ENCODE measurements at regions not wholly inside any gene's neighbourhood (a gene's known extent, or its start where the extent isn't known, plus 50 kb on each side); places are given as distances from the start of the nearest gene placed in this dataset.

DNA sequence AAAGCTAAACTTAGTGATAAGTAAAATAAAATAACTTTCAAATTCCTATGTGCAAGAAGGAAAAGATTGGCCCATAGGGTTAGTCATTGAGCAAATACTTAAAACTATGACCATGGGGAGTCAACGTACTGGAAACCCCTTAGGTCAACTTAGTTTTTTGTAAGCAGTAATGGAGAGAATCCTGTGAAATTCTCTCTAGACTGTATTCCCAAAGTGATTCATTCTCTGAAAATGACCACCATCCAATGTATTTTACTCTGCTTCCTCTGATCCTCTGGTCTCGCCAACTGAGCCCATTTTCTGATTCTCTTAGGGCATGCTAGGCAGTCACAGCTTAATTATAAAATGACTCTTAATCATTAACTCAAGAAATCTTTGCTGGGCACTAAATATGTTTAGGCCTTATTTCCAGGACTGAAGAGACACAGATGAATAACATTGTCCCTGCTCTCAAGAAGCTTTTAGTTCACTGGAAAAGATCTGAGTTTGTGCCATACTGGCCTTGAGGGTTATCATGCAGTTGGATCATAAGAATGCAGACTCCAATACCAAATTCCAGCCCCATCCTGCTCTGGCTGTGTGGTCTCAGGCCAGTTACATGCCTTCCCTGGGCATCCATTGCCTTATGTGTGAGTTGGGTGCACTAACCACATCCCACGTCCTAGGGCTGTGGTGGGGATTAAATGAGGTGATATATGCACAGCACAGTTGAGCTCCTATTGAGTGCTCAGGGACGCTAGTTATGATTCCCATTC, 732.4 kb downstream of the AACS start:
- DNase-seq (ENCODE audit: low read depth in 4 of 6, low spot score in 6 of 6), result no peak
- no peak overlapping the region for H3K4me3 ChIP-seq (ENCODE audit: low read depth, low read length)
- H3K27ac ChIP-seq (ENCODE audit: low read depth, low read length), result no peak overlapping the region
- 92% methylated on average over 2 of the region's 4 CpGs for WGBS (ENCODE audit: insufficient coverage)
- no peaks in the 10 kb centered on the region for H3K36me3 ChIP-seq (ENCODE audit: control insufficient read depth, insufficient read depth, low read length)
- H3K27me3 ChIP-seq (ENCODE audit: control insufficient read depth, insufficient read depth, low read length), result no peaks in the 10 kb centered on the region
- no peaks in the 10 kb centered on the region for H3K9me3 ChIP-seq (ENCODE audit: control insufficient read depth, insufficient read depth, low read length)
- no peaks in the 10 kb centered on the region for H3K4me1 ChIP-seq (ENCODE audit: control insufficient read depth, insufficient read depth, low read length)

- Histone ChIP-seq H3K27ac (ENCODE audit: low read depth, low read length) (no peak overlapping the region), H3K27me3 (ENCODE audit: control insufficient read depth, insufficient read depth, low read length) (no peaks in the 10 kb centered on the region), H3K4me3 (ENCODE audit: low read depth, low read length) (no peak overlapping the region), H3K9me3 (ENCODE audit: control insufficient read depth, insufficient read depth, low read length) (no peaks in the 10 kb centered on the region), H3K36me3 (ENCODE audit: control insufficient read depth, insufficient read depth, low read length) (no peaks in the 10 kb centered on the region), H3K4me1 (ENCODE audit: control insufficient read depth, insufficient read depth, low read length) (no peaks in the 10 kb centered on the region)
- no peak for DNase-seq (ENCODE audit: low read depth in 4 of 6, low spot score in 6 of 6)
- WGBS (ENCODE audit: insufficient coverage), result 94% methylated on average over 7 of the region's 7 CpGs
These were observed 739.4 kb downstream of the AACS start for GRCh38 chr12:125804660-125805059.

DNA sequence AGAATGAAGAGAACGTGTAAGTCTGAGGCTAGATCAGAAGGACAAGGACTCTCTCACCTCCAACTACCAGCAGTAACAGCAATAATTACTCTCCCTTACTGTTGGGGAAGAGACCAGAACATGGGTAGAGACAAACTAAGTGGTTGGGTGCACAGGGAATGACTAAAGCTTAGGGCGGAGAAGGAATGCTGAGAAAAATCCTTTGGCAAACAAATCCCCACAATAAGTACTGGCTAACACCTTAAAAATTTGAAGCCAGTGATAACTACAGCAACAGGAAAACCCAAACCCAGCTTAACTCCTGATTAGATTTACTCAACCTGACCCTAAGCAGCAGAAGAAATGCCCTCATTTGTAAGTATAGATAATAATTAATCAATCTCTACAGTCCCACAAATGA, 759.0 kb downstream of the AACS start:
- no peaks in the 10 kb centered on the region for H3K36me3 ChIP-seq (ENCODE audit: control insufficient read depth, insufficient read depth, low read length)
- WGBS (ENCODE audit: insufficient coverage), result no CpG with 5 or more reads among the region's 2 CpGs
- DNase-seq (ENCODE audit: low read depth in 4 of 6, low spot score in 6 of 6), result no peak

GRCh38 chr12:125835852-125836251, 770.6 kb downstream of the AACS start:
- H3K9me3 ChIP-seq (ENCODE audit: control insufficient read depth, insufficient read depth, low read length), result no peaks in the 10 kb centered on the region
- H3K4me1 ChIP-seq (ENCODE audit: control insufficient read depth, insufficient read depth, low read length), result no peaks in the 10 kb centered on the region
- H3K4me3 ChIP-seq (ENCODE audit: low read depth, low read length), result no peak overlapping the region
- no peaks in the 10 kb centered on the region for H3K27me3 ChIP-seq (ENCODE audit: control insufficient read depth, insufficient read depth, low read length)
- no peak for DNase-seq (ENCODE audit: low read depth in 4 of 6, low spot score in 6 of 6)
- no peaks in the 10 kb centered on the region for H3K36me3 ChIP-seq (ENCODE audit: control insufficient read depth, insufficient read depth, low read length)
- no CpG with 5 or more reads among the region's 2 CpGs for WGBS (ENCODE audit: insufficient coverage)
- no peak overlapping the region for H3K27ac ChIP-seq (ENCODE audit: low read depth, low read length)

More for the DNA sequence above, 759.0 kb downstream of the AACS start:
- Histone ChIP-seq H3K9me3 (ENCODE audit: control insufficient read depth, insufficient read depth, low read length) (peaks cover 3% of the 10 kb centered on the region), H3K27me3 (ENCODE audit: control insufficient read depth, insufficient read depth, low read length) (no peaks in the 10 kb centered on the region), H3K4me3 (ENCODE audit: low read depth, low read length) (no peak overlapping the region), H3K27ac (ENCODE audit: low read depth, low read length) (no peak overlapping the region), H3K4me1 (ENCODE audit: control insufficient read depth, insufficient read depth, low read length) (no peaks in the 10 kb centered on the region)

DNA sequence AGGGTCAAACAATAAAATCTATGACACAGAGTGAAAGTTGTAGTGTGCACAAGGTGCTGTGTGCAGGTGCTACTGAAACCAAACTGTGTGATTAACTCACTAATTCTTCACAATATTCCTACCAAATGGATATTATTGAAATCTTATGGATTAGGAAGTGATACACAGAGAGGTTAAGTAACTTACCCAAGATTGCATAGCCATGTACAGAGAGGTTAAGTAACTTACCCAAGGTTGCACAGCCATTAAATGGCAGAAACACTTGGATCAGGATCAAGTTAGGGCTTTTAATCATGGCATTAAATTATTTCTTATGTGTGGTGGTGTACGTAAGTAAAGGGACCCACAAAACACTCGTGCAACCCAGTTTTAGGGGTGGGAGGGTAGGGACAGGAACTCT, 771.4 kb downstream of the AACS start:
- Histone ChIP-seq H3K27me3 (ENCODE audit: control insufficient read depth, insufficient read depth, low read length) (no peaks in the 10 kb centered on the region), H3K4me3 (ENCODE audit: low read depth, low read length) (no peak overlapping the region), H3K27ac (ENCODE audit: low read depth, low read length) (no peak overlapping the region), H3K36me3 (ENCODE audit: control insufficient read depth, insufficient read depth, low read length) (no peaks in the 10 kb centered on the region), H3K9me3 (ENCODE audit: control insufficient read depth, insufficient read depth, low read length) (no peaks in the 10 kb centered on the region), H3K4me1 (ENCODE audit: control insufficient read depth, insufficient read depth, low read length) (no peaks in the 10 kb centered on the region)
- no CpG with 5 or more reads among the region's 2 CpGs for WGBS (ENCODE audit: insufficient coverage)
- no peak for DNase-seq (ENCODE audit: low read depth in 4 of 6, low spot score in 6 of 6)

GRCh38 chr12:125841332-125841731, 776.1 kb downstream of the AACS start:
- whole genome bisulfite sequencing (ENCODE audit: insufficient coverage), result 82% methylated on average over 4 of the region's 7 CpGs
- no peaks in the 10 kb centered on the region for H3K4me1 ChIP-seq (ENCODE audit: control insufficient read depth, insufficient read depth, low read length)
- no peak overlapping the region for H3K4me3 ChIP-seq (ENCODE audit: low read depth, low read length)
- no peak for DNase-seq (ENCODE audit: low read depth in 4 of 6, low spot score in 6 of 6)
- no peaks in the 10 kb centered on the region for H3K9me3 ChIP-seq (ENCODE audit: control insufficient read depth, insufficient read depth, low read length)
- no peak overlapping the region for H3K27ac ChIP-seq (ENCODE audit: low read depth, low read length)
- no peaks in the 10 kb centered on the region for H3K27me3 ChIP-seq (ENCODE audit: control insufficient read depth, insufficient read depth, low read length)
- H3K36me3 ChIP-seq (ENCODE audit: control insufficient read depth, insufficient read depth, low read length), result no peaks in the 10 kb centered on the region

DNA sequence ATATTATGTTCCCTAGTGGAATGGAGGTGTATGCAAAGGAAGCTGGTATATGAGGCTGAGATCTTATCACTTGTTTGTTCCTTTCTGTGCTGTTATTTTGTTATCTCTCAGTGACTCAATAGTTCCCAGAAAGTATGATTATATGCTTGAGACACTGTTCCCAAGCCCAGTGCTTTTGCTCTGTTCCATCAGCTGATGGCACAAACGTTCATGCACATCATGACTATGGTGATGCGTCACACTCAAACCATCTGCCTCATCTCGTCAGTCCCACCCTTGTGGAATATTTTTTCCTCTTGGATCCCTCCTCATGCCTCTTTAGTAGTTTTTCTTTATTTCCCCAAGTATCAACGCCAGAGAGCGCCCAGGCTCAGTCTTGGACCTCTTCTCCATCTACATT, 786.9 kb downstream of the AACS start:
- Histone ChIP-seq H3K36me3 (ENCODE audit: control insufficient read depth, insufficient read depth, low read length) (no peaks in the 10 kb centered on the region), H3K4me1 (ENCODE audit: control insufficient read depth, insufficient read depth, low read length) (no peaks in the 10 kb centered on the region), H3K27me3 (ENCODE audit: control insufficient read depth, insufficient read depth, low read length) (no peaks in the 10 kb centered on the region), H3K4me3 (ENCODE audit: low read depth, low read length) (no peak overlapping the region), H3K9me3 (ENCODE audit: control insufficient read depth, insufficient read depth, low read length) (no peaks in the 10 kb centered on the region), H3K27ac (ENCODE audit: low read depth, low read length) (no peak overlapping the region)
- no peak for DNase-seq (ENCODE audit: low read depth in 4 of 6, low spot score in 6 of 6)
- 91% methylated on average over 5 of the region's 5 CpGs for WGBS (ENCODE audit: insufficient coverage)

DNA sequence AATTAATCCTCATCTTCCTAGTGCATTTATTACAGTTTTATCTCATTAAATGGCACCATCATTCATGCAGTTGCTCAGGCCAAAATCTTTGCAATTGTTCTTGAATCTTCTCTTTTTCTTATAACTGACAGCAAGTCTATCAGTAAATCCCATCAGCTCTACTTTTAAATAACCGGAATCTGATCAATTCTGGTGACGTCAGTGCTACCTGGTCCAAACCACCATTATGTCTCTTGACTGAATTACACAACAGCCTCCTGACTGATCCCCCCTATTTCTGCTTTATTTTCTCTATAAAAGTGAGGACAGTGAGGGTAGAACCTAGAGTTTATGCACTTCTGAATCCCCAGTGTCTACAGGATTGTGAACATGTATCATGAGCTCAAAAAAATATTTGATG, 787.4 kb downstream of the AACS start:
- DNase-seq (ENCODE audit: low read depth in 4 of 6, low spot score in 6 of 6), result no peak
- Histone ChIP-seq H3K4me3 (ENCODE audit: low read depth, low read length) (no peak overlapping the region), H3K4me1 (ENCODE audit: control insufficient read depth, insufficient read depth, low read length) (no peaks in the 10 kb centered on the region), H3K36me3 (ENCODE audit: control insufficient read depth, insufficient read depth, low read length) (no peaks in the 10 kb centered on the region), H3K27me3 (ENCODE audit: control insufficient read depth, insufficient read depth, low read length) (no peaks in the 10 kb centered on the region), H3K27ac (ENCODE audit: low read depth, low read length) (no peak overlapping the region), H3K9me3 (ENCODE audit: control insufficient read depth, insufficient read depth, low read length) (no peaks in the 10 kb centered on the region)
- 100% methylated on average over 1 of the region's 2 CpGs for WGBS (ENCODE audit: insufficient coverage)

GRCh38 chr12:125853670-125854069, 788.4 kb downstream of the AACS start:
- H3K4me1 ChIP-seq (ENCODE audit: control insufficient read depth, insufficient read depth, low read length), result no peaks in the 10 kb centered on the region
- H3K36me3 ChIP-seq (ENCODE audit: control insufficient read depth, insufficient read depth, low read length), result no peaks in the 10 kb centered on the region
- peak in 2 of 6 donors; percentile 20 to 46 for DNase-seq (ENCODE audit: low read depth in 4 of 6, low spot score in 6 of 6)
- WGBS (ENCODE audit: insufficient coverage), result no CpG with 5 or more reads among the region's 1 CpG
- H3K4me3 ChIP-seq (ENCODE audit: low read depth, low read length), result no peak overlapping the region
- H3K9me3 ChIP-seq (ENCODE audit: control insufficient read depth, insufficient read depth, low read length), result no peaks in the 10 kb centered on the region
- no peak overlapping the region for H3K27ac ChIP-seq (ENCODE audit: low read depth, low read length)
- H3K27me3 ChIP-seq (ENCODE audit: control insufficient read depth, insufficient read depth, low read length), result no peaks in the 10 kb centered on the region

DNA sequence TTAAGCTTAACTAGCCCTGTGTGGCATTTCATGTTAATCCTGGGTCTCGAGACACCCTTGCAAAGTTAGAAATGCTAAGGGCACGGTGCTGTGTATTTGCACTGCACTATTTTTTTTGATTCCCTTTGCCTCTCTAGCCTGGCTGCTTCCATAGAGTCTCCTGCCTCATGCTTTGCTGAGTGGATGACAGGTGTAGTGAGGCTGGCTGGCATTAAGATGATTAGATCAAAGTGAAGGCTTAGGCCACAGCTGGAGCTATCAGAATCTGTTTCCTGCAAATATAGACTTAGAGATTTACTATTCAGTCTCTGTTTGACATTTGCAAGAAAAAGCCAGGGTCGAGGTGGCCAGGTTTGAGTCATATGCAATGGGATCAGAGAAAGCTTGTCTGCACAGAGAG, 791.1 kb downstream of the AACS start:
- no peaks in the 10 kb centered on the region for H3K9me3 ChIP-seq (ENCODE audit: control insufficient read depth, insufficient read depth, low read length)
- no peak overlapping the region for H3K4me3 ChIP-seq (ENCODE audit: low read depth, low read length)
- 86% methylated on average over 3 of the region's 3 CpGs for WGBS (ENCODE audit: insufficient coverage)
- DNase-seq (ENCODE audit: low read depth in 4 of 6, low spot score in 6 of 6), result no peak
- no peaks in the 10 kb centered on the region for H3K36me3 ChIP-seq (ENCODE audit: control insufficient read depth, insufficient read depth, low read length)
- H3K27me3 ChIP-seq (ENCODE audit: control insufficient read depth, insufficient read depth, low read length), result no peaks in the 10 kb centered on the region
- H3K27ac ChIP-seq (ENCODE audit: low read depth, low read length), result no peak overlapping the region
- peaks cover 7% of the 10 kb centered on the region for H3K4me1 ChIP-seq (ENCODE audit: control insufficient read depth, insufficient read depth, low read length)

All from spinal cord (tissue), 9 donors.